D721Med (cell line): ENCODE measurements at regions not wholly inside any gene's neighbourhood (a gene's known extent, or its start where the extent isn't known, plus 50 kb on each side); places are given as distances from the start of the nearest gene placed in this dataset.

Experiments
- DNase-seq: peaks from one replicate; pipeline ENCODE4 v3.0.0; 2011; ENCODE audit warnings: low spot score; ENCODE audit not compliant: insufficient read length
- FAIRE-seq: peaks from 2 replicates; lab custom pipeline; 2011; peaks lifted over from hg19 to GRCh38; lab: Jason Lieb, UNC
- TF ChIP-seq, protein P1 (sequence below): IDR thresholded peaks from 2 replicates; pipeline ENCODE4 v1.5.1; 2012; ENCODE audit warnings: mild to moderate bottlenecking, control low read depth; ENCODE audit not compliant: insufficient read depth; ENCODE audit errors: missing control alignments

DNA sequence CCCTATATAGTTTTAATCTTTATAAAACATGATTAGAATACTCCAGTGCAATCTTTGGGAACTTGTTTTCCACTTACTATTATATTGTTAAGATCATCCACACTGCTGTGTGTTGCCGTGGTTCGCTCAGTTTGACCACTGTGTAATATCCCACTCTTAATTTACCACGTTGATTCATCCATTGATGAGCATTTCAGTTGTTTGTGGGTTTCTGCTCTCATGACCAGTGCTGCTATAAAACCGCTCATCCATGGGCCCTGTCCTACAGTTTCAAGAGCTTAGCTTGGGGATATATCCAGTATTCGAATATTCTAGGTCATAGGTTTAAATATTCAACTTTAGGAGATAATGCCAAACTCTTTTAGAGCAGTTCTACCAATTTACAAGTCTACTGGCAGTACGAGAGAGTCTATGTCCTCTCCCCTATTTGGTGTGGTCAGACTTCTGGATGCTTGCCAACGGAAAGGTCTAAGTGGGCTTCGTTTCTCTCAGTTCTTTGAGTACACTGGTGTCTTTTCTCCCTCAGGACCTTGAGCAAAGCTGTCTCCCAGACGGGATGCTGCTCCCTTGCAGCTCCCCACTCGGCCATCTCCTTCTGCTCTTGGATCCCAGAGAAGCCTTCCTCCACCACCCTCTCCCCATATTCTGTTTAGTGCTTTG is 94.9 kb upstream of the ALX4 start:
- TF ChIP-seq, protein P1, sequence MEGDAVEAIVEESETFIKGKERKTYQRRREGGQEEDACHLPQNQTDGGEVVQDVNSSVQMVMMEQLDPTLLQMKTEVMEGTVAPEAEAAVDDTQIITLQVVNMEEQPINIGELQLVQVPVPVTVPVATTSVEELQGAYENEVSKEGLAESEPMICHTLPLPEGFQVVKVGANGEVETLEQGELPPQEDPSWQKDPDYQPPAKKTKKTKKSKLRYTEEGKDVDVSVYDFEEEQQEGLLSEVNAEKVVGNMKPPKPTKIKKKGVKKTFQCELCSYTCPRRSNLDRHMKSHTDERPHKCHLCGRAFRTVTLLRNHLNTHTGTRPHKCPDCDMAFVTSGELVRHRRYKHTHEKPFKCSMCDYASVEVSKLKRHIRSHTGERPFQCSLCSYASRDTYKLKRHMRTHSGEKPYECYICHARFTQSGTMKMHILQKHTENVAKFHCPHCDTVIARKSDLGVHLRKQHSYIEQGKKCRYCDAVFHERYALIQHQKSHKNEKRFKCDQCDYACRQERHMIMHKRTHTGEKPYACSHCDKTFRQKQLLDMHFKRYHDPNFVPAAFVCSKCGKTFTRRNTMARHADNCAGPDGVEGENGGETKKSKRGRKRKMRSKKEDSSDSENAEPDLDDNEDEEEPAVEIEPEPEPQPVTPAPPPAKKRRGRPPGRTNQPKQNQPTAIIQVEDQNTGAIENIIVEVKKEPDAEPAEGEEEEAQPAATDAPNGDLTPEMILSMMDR: no peak
- FAIRE-seq: no peak
- no peak for DNase-seq

DNA sequence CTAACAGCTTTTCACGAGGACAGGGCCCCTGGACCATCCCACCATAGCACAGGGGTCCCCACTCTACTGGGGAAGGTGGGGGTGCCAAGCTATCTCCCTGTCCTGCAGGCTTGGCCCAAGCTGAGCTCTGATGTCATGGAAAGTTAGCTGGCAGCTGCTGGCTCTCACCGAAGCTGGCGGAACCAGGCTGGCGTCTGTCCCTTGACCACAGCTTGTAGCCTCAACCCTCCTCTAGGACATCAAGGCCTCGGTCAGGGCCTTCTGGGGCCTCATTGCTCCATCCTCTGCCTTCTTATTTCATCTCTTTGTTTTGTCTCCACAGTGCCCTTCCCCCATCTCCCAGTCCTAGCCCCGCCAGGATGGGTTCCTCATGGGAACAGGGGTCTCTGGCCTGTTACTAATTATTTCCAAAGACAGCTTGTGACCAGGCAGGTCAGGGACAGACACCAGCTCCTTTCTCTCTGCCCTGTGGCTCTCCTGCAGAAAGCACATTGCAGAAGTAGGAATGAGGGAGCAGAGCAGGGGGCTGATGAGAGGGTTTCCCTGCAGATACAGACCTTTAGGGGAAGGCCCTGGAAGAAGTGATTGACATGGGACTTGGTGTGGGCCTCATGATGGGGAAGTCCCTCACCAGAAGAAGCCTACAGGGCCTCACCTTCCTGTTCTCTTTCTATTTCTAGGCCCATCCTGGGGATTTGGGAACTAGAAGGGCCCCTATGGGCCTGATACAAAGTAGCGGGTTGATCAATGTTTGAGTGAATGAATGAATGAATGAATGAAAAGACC is 97.5 kb upstream of the ALX4 start:
- FAIRE-seq (no peak), DNase-seq (no peak)
- TF ChIP-seq, protein P1: no peak

DNA sequence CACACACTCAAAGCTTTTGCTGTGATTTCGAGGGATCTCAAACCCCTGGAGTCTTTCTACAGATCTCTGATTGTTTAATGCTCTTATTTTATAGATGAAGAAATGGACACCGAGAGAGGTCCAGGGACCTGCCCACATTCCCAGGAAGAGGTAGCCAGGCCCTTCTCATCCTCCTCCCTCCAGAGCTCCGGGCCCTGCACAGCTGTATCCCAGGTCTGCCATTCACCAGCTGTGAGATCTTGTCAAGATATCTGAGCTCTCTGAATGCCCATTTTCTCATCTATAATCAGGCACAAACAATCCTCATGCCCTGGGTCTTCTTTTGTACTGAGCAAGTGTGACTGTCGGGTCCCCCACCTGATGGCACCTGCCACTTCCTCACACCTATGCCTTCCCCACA is 98.2 kb upstream of the ALX4 start:
- FAIRE-seq: no peak

DNA sequence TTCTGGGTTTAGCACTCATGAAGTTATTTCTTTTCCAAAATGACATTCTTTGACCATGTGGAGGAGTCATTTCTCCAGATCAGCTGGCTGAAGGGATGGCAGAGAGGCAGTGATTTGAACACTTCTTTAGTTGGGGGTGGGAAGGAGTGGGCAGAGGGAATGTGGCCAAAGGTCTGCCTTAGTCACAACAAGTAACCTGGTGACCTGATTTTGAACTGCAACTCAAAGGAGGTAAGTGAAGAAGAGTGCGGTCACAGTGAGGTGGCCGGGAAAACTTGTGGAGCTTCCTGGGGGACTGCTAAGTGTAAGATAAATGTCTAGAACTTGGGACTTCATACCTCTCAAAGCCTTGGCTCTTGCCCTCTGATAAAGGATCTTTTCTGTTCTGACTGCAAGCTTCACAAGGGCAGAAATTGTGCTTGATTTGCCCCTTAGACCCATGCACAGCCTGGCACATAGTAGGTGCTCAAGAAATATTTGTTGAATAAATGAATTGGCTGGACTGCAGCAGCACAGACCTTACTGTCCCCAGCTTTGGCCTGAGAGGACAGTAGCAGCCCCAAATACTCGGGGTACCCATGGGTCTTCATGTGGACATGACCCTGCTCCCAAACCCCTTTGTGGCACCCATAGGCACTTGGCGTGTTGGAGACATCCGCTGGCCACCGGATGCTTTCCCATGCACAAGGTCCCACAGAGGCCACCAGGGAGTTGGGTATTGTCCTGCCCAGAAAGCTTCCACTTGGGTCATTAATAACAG is 99.0 kb upstream of the ALX4 start:
- DNase-seq (no peak), FAIRE-seq (no peak)
- TF ChIP-seq, protein P1: no peak

More for the DNA sequence above, 98.2 kb upstream of the ALX4 start:
- TF ChIP-seq, protein P1: no peak
- no peak for DNase-seq

DNA sequence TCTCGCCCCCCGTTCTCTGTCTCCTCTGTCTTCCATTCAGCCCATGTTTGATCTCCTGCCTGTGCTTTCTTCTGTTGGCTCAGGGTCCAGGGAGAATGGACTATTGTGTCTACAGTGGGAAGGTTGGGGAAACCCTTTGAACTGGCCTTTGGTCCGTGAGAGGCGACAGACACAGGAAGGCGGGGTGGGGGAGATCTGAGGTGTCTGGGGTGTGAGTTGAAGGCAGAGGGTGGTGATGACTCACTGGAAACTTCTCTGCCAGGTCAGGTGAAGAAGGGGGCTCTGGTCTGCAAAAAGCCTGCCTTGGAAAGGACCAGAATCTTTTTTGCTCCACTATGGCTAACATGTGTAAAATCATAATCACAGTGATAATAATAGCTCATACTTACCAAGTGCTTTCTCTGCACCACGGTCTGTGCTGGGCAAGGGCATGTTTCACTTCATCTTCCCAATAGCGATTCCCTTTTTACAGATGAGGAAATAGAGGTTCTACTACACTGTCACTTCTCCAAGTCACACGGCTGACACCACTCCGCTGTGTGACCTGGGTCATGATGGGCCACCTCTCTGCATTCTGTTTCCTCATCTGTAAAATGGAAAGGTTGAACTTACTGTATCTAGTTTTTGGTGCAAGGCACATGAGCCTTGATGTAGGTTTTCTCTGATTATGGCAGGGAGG is 99.8 kb upstream of the ALX4 start:
- no peak for FAIRE-seq
- TF ChIP-seq, protein P1: no peak
- DNase-seq: no peak

DNA sequence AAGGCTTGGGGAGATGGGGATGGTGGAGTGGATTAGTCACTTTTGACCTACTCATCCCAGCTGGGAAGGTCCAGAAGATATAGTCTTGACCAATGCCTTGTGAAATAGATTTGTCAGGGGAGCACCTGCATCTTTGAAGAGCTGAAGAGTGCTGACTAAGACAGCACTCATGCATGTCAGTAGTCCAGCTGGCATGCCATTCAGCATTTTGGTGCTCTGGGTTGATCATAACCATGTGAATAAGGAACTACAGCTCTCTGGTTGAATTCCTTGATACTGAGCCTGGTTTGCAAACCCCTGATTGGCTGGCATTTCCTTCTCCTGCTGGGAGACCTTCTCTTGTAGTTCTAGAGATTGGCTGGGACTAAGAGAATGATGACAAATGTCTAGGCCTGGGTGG is 106.8 kb upstream of the ALX4 start:
- no peak for FAIRE-seq
- DNase-seq: no peak
- TF ChIP-seq, protein P1: no peak
